ENCODE measurements at regions not wholly inside any gene's neighbourhood (a gene's known extent, or its start where the extent isn't known, plus 50 kb on each side); places are given as distances from the start of the nearest gene placed in this dataset.

DNA sequence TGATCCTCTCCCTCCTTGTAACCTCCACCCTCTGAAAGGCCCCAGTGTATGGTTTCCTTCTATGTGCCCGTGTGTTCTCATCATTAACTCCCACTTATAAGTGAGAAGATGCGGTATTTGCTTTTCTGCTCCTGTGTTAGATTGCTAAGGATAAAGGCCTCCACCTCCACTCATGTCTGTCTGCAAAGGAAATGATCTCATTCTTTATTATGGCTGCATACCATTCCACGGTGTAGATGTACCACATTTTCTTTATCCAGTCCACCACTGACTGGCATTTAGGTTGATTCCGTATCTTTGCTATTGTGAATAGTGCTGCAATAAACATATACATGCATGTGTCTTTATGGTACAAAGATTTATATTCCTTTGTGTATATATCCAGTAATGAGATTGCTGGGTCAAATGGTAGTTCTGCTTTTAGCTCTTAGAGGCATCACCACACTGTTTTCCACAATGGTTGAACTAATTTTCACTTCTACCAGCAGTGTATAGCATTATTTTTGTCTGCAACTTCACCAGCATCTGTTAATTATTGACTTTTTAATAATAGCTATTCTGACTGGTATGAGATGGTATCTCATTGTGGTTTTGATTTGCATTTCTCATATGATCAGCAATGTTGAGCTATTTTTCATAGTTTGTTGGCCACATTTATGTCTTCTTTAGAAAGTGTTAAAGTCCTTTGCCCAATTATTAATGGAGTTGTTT, 1030.9 kb downstream of the FSTL5 start:
- peak; percentile 46 for DNase-seq (ENCODE audit: low read depth)

DNA sequence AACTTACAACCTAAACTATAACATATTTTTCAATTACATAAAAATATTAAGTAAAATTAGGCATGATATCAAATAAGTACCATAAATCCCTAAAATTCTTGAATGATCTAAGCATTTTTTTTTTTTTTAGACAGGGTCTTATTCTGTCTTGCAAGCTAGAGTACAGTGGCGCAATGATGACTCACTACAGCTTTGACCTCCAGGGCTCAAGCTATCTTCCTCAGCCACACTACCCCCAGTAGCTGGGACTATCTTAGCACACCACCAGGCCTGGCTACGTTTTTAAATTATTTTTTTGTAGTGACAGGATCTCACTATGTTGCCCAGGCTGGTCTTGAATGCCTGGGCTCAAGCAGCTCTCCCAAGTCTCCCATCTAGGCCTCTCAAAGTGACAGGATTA, 1042.3 kb downstream of the FSTL5 start:
- DNase-seq (ENCODE audit: low read depth): peak; percentile 28

DNA sequence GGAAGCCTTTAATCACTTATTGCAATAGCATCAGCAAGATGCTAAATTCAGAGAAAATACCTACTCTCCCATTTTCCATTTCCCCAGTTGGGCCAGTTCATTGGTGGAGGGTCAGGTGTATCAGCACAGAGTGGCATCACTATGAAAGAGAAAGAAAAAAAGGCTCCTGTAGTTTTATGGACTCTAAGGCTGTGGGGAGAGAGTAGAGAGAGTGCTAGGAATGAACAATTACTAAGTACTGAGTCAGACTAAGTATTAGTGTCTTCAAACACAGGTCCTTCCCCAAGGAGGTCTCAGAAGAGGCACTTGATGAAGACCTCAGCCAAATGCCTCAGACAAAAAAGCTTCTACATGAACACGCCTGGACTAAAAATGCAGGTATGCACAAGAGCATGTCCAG, 1061.9 kb downstream of the FSTL5 start:
- no peak for DNase-seq (ENCODE audit: low read depth)

DNA sequence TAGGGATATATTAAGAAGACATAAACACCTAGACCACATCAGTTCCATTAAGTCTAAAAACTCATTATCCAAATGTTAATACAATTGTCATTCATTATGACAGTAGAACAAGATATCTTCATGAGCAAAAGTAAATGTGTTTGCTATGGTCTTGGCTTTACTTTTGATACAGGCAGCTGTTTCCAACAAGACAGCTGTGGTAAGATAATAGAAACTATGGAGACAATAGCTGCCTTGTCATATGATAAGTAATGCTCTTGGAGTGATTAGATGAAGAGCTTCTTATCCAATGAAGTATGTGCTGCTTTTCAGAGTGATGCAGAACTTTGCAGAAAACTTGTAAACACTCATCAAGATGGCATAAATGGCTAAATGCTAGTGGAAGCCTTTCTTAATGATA, 1066.0 kb downstream of the FSTL5 start:
- DNase-seq (ENCODE audit: low read depth): no peak

DNA sequence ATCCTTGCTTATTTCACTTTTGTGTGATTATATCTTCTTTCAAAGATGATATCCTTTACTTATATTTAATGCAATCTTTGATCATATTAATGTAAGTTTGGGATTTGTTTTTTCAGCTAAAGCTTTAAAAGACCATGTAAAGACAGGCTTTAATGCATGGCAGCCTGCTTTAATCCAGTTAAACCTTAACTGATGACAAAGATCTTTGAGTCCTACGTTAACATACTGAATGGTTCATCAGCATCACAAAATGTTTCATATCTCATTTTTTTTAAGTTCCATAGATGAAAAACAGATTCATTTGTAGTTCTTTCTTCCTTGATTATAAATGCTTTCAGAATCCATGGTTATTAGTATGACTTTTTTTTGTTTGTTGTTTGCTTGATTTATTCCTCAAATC, 1102.8 kb downstream of the FSTL5 start:
- no peak for DNase-seq (ENCODE audit: low read depth)

Measured in renal cortical epithelial cell (primary cell).